CD4-positive, alpha-beta T cell treated with Interleukin-17A for 1 hour (primary cell): ENCODE measurements at regions not wholly inside any gene's neighbourhood (a gene's known extent, or its start where the extent isn't known, plus 50 kb on each side); places are given as distances from the start of the nearest gene placed in this dataset.

Source experiments
- DNase-seq: peaks from one replicate; pipeline ENCODE4 v3.0.0-alpha.2; 2020

- DNase-seq, result no peak
Measured at GRCh38 chr5:32991421-32991815, 280.3 kb downstream of the NPR3 start.

DNA sequence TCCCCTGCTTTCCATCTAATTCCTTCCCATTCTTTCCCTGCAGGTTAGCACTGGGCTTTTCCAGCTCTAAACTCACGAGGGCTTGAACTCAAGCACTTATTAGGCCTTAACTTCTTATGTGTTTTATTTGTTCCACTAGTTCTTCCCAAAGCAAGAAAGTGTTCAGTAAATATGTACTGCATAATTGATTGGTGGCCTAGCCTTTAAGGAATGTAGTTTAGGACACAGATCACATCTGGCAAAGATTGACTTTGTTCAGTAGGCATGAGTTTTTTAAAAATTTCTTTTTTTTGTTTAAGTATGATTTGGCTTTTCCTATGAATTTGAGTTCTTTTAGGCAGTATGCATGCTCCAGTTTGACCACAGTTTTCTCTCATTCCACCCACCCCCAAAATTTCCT, 285.2 kb downstream of the NPR3 start:
- DNase-seq, result no peak

GRCh38 chr5:33008751-33009418, 297.8 kb downstream of the NPR3 start:
- DNase-seq, result no peak

GRCh38 chr5:33010846-33011245, 299.7 kb downstream of the NPR3 start:
- no peak for DNase-seq

DNA sequence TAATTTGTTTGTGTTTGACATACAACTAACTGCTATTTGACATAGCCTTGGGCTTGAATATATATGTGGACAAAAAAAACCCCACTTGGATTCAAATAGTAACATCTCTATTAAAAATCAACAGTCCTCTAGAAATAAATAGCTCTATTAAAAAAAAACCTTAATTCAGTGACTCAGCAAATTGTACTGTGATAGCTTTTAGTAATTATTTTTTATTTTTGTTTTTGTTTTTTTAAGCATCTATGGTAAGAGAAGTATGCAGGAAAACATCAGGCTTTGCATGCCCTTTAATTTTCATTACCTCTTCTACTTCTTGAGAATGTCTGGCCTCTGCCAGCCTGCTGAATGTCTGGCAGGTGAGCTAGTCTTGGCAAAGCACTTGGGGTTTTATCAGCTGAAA, 300.7 kb downstream of the NPR3 start:
- DNase-seq, result no peak

DNA sequence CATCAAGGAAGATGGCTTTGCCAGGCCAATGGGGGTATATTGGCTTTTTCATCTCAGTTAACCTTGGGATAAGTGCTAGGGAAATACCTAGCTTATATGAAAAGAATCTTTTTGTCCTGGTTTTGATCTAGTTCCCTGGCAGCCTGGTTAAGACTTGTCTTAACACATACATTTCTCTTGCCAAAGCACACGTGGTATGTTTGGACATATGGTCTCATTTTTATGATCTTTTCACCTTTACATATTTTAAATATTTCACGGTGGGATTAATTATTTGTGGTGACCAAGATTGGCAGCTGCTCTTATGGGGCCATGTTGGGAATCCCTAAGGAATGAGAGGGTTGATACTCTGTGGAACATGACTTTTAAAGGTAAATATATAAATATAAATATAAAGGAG, 312.5 kb downstream of the NPR3 start:
- DNase-seq, result no peak

DNA sequence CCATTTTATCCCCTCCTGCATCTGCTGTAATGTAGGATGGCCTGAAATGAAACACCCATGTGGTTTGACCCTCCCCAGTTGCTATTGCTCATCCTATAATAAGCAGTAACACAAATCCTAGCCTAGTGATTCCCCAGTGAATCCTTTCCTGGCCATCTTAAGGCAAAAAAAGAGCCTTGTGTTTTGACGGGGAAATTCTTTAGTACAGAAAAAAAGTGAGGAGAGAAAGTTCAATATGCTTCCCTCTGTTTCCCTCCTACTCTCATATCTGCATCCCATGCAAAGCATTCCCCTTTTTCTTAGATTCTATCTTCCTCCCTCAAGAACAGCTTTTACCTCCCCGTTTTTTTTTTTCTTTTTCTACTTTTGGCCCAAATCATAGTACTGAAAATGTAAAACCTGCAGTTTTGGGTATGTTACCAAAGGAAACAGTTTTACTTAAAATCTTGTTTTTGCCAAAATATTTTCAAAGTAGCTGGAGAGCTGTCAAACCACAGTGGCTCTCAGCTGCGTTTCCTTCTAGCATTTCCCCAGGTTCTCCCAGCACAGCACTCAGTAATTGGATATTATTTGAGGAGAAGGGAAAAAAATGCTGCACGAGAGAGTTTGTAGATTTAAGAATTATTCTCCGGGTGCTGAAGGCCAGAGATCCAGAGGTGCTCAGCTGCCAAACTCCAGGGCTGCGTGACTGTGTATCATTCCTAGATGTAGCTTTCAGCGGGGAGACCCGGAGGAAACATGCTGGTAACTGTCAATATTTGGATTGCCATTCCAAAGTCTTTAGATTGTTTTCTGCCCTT, 321.4 kb downstream of the NPR3 start:
- DNase-seq, result no peak

- DNase-seq, result no peak
Measured at GRCh38 chr5:33033516-33033915, 322.4 kb downstream of the NPR3 start.

DNA sequence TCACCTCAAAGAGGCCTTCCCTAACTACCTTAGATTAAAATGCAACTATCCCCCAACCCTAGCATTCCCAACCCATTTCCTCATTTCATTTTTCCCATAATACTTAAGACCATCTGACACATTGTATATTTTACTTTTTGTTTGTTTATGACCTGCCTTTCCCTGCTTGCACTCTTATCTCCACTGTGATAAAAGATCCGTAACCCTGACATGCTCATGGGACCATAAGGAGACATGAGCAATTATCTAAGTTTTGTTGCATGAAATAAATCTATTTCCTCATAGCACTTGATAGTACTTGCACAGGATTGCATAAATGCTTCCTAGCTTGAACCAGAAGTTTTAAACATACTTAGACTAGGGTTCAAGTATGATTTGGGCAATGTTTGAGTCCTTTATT, 323.7 kb downstream of the NPR3 start:
- no peak for DNase-seq

GRCh38 chr5:33035851-33036527, 324.9 kb downstream of the NPR3 start:
- DNase-seq, result no peak

DNA sequence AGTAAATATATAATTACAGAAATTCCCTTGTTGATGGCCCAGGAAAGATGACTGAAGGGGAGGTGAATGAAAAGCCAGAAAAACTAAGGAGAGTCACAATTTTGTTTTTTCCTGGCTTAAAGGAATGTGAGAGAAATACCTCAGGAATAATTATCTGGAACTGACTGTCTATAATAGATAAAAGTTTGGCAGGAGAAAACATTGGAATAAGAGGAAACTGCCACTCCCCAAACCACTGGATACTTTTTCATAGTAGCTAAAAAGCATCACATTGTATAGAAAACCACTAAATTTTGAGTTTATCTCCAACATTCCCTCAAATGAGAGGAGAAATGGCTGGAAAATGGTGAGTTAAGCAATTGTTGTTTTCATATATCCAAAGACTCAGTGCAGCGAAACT, 326.0 kb downstream of the NPR3 start:
- DNase-seq, result no peak

DNA sequence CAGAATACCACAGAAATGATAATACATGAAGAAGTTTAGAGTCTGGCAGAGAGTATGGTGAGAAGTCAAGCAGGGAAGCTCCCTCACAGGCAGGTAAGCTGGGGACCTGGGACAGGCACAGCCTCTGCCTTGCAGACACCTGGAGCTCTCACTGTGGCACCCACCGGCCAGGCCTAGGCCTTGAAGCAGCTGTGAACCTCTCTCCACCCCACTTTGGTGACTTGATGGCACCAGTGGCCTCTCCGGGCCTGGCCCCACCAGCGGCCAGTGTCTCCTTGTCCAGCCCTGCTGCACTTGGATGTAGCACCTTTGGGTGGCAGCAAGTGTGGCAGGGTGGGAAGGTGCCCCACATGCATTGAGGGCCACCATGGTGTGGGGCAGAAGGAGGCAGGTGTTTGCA, 330.5 kb downstream of the NPR3 start:
- DNase-seq, result no peak

DNA sequence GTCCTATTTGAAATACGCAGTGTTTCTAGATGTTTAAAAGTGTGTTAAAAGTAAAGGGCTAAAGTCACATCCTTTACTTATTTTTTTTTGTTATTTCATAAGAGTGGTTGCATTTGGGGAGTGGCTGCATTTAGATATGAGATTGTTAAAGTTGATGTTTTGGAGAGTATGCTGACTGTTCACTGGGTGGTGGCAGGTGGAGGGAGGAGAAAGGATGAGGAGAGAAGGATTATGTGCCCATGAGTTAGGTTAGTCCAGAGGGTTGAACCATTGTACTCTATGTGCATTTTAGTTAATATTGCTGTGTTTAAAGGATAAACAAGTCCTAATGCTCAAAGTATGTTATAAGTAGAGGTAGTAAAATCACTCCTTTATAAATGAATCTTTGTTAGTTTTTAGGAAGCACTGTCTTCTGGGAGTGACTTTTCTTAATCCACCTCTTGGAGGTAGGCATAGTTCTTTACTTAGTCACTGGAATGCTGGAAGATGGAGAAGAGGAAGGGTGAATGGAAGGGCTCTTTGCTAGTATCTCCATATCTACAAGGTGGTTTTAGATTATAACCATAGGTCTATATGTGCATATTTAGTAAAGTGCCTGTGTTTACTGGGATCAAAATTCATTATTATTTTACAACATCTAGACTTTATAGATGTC, 332.3 kb downstream of the NPR3 start:
- DNase-seq, result no peak

DNA sequence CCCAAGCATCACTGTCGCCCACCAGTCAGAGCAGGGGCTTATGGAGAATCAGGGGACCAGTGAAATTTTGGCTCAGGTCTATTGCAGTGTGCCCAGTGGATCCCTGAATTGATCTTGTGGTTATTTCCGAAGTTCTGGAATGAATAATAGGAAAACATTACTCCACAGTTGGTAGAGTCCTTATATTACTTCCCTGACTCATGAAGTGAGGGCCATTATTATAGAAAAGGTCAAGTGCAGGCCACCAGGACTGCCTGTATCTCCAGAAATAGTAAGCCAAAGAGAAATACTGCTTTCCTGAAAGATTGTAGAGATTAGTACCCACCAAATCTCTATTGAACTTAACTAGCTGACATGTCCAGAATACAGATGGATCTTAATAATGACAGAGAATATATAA, 335.0 kb downstream of the NPR3 start:
- no peak for DNase-seq

DNA sequence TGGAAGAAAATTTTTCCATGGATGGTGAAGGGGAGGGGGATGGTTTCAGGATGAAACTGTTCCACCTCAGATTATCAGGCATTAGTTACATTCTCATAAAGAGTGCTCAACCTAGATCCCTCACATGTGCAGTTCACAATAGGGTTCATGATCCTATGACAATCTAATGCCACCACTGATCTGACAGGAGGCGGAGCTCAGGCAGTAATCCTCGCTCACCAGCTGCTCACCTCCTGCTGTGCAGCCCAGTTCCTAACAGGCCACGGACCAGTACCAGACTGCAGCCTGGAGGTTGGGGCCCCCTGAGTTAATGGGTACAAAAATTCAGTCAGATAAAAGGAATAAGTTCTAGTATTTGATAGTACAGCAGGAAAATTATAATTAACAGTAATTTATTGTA, 337.2 kb downstream of the NPR3 start:
- DNase-seq, result no peak

DNA sequence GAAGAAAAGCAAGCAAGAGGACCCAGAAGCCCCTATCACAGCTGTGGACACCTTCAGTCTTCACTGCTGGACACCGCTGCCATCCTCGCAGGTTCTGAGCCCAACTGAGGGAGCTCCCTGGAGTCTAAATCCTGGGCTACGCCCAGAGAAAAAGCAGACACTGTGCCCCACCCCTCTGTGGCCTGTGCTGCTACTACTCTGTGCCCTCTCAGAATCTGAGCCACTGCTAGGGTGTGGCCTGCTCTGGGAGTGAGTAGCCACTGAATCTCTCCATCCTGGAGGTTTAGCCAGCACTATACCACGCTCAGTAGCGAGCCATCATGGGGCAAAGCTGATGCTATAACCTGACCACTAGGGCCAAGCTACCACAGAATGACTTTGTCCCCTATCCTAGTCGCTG, 338.2 kb downstream of the NPR3 start:
- no peak for DNase-seq

DNA sequence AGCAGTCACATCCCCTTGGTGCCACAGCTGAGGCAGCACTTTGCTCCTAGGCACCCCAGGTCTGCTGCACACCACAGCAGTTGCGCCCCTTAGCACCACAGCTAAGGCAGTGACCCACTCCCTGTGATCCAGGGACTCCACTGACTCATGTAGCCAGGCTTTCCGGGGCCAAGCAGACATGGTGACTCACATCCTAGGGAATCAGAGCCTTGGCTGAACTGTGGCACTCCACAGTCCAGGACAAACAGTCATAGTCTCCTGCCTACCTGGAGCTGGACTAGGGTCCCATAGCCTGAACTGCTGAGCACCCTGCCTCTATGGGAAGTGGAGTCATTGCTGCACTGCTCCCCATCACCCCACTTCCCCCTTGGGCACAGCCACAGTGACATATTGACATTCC, 338.7 kb downstream of the NPR3 start:
- DNase-seq, result no peak

GRCh38 chr5:33059081-33059480, 348.0 kb downstream of the NPR3 start:
- DNase-seq, result no peak

DNA sequence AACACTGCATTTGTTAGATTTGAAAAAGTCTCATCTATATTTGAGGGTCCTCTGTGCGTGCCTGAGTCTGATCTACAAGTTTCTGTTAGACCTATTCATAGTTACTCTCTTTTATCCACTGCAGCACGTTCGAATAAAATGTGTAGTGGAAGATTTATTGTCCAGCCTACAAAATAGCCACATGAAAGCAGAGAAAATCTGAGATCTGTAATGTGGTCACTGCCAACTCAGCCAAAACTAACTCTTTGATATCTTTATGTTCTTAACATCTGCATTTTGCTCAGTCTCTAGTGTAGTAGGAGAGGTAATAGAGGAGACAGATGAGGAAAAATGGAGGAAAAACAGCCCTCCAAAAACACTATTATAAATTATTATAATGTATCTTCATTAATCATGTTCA, 354.0 kb downstream of the NPR3 start:
- DNase-seq, result no peak

DNA sequence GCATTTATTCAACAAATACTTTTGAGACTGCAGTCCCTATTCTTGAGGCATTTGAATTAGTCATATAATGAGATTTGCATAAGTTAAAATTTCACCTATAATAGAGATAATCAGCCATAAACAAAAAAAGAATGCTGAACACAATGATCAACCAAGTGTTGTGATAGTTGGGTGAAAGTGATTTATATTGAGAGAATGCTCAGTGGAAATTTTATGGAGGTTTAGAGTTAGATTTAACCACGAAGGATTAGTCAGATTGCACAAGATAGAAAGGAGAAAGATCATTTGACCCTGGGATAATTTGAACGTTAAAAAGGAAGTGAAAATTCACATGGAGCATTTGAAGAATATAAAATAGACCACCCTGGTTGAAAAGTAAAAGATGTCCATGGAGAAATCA, 356.2 kb downstream of the NPR3 start:
- no peak for DNase-seq

DNA sequence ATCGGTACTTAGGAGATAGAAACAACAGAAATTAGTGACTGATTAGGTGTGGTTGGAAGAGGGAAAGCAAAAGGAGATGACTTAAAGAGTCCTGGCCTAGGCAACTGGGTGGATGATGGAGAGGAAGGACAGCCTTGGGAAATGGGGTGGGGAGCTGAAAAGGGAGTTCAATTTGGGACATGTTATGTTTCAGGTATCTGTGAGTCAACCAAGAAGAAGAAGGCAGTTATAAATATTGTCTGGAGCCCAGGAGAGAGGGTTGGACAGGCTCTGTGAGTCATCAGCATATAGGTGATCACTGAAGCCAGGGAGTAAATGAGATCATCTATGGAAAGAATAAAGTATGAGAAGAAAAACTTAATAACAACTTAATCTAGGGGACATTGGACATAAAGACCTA, 357.7 kb downstream of the NPR3 start:
- DNase-seq, result no peak

DNA sequence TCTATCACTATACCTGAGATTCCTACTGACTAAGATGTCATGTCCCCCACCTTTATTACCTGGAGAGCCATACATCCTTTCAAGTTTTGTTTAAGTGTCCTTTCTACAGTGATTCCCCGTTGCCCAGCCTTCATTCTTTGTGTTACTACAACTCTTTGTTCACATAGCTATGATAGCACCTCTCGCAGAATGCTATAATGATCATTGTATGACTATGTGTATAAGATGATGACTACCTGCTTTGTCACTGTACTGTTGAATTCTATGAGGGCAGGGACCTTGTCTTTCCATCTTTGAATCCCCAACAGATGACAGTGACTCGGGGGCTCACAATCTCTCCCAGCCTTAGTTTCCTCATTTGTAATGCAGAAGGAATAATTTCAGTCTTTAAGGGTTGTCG, 361.2 kb downstream of the NPR3 start:
- no peak for DNase-seq

DNA sequence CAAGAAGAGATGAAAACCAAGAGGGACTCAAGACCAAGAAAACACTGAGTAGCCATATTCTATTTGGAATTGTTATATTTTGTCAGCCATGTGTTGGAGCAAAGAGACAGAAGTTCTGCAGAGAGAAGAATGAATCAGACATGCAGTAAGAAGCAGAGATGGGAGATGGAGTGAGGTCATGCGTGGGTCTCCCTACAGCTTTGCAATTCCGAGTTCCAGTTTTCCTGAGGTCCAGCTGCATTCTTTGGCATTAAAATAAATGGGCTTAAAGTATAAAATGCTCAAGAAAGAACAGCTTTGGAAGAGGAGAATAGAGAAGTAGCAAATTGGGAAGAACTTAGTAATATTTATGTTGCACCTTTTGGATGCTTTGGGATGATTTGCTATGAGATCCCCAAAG, 361.6 kb downstream of the NPR3 start:
- DNase-seq, result no peak

- no peak for DNase-seq
Measured at GRCh38 chr5:33073881-33074327, 362.8 kb downstream of the NPR3 start.
